GM12873 (cell line): ENCODE measurements at regions not wholly inside any gene's neighbourhood (a gene's known extent, or its start where the extent isn't known, plus 50 kb on each side); places are given as distances from the start of the nearest gene placed in this dataset.

ENCODE experiments used
- TF ChIP-seq, protein P1 (sequence below): IDR thresholded peaks from 2 replicates; pipeline ENCODE4 v1.5.1; 2012; ENCODE audit warnings: low read depth, mild to moderate bottlenecking, moderate library complexity, low read length, control low read depth; ENCODE audit not compliant: insufficient read depth; ENCODE audit errors: missing control alignments

DNA sequence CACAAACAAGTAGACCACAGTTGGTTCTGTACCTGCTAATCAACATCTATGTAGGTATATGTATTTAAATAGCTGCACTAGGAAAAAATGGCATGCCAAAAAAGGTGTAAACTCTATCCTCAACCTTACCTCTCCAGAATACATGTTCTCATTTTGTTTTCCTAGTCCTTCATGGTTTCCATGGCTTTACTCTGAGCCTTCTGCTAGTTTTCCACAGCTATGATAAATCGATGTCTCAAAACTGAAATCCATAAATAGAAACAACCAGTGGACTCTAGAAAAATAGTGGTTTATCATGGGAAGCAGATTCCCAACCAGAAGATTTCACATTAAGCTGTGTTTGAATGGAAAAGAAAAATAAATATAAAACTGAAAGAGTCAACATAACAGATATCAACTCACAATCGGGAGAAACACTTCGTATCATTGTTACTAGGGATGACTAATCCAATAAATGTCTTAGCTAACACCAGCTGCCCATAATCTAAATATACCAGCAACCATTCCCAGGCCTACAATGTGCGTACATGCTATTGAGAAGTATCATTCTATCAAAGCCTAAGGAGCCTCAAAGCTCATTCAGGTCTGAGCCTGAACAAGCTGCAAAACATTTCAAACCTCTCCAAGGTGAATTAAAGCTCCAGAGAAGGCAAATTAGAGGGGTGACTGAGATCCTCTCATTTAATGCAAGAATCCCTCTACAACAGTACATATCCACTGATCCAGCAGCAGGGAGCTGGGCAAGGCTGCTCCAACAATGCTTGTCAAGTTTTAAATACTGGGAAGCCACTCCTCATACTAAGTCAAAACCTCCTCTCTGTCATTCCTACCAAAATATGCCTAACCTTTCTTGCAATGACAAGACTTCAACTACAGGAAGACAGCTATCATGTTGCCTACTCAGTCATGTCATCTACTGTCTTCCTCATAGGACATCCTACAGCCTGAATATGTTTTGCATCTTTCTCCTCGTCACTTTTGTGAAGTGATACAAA lies 90.2 kb downstream of the KCTD12 start:
- TF ChIP-seq, protein P1, sequence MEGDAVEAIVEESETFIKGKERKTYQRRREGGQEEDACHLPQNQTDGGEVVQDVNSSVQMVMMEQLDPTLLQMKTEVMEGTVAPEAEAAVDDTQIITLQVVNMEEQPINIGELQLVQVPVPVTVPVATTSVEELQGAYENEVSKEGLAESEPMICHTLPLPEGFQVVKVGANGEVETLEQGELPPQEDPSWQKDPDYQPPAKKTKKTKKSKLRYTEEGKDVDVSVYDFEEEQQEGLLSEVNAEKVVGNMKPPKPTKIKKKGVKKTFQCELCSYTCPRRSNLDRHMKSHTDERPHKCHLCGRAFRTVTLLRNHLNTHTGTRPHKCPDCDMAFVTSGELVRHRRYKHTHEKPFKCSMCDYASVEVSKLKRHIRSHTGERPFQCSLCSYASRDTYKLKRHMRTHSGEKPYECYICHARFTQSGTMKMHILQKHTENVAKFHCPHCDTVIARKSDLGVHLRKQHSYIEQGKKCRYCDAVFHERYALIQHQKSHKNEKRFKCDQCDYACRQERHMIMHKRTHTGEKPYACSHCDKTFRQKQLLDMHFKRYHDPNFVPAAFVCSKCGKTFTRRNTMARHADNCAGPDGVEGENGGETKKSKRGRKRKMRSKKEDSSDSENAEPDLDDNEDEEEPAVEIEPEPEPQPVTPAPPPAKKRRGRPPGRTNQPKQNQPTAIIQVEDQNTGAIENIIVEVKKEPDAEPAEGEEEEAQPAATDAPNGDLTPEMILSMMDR, result no peak

DNA sequence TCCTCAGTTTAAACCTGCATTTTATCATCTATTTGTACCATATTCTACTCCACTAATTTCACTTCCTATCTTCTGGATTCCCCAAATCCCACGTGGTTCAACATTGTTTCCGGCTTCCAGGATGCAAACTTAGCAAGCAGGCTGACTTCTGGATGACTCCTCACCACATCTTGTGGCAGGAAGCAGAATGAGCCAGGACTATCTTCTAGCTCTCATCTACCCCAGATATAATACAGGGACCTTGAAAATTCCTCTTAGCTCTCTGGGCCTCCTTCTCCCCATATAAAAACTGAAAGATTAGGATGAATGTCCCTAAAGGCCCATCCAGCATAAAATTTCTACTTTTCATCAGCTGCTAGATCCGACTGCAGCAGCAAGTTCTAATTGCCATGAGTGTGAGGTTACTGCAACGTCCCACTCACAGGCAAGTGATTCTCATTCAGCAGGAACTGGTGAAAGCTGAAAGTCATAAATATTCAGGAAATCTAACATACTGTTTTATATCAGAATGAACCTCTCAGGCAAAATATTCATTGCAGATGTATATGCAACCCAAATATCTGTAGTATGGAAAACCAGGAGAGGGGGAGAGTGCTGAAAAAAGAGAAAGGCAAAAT lies 93.4 kb downstream of the KCTD12 start:
- TF ChIP-seq, protein P1, result no peak

DNA sequence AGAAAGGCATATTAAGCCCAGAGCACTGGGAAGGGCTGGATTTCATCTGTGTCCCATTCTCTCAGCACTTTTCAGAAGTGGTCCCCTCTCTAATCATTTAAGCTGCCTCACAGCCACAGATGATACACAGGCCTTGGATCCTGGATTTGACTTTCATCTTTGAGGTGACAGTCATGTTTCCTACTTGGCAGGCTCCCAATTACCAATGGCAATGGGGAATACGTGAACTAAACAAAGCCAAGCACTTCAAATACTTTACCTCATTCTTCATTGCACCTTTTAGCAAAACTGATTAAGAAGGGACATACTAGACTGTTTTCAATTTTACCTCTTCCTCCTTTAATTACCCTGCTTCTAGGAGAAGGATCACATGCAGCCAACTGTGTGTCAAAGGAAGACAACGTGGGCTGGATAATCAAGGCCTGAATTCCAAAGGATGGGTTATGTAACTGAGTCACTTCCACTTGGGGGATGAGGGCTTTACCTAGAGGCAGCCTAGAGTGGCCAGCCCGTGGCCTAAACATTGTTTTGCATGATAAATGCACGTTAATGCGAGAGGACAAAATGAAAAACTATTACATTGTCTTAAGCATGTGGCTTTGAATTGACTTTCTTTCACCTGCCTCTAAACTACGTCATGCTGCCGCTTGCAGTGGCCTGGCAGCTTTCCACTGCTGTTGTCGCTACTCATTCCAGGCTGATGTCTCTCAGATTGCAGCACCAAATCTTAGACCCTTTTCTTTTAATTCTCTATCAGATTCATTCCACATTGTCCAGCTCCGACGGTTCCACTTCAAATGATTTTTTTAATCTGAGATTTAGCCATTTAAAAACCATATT lies 95.0 kb downstream of the KCTD12 start:
- TF ChIP-seq, protein P1, result no peak

DNA sequence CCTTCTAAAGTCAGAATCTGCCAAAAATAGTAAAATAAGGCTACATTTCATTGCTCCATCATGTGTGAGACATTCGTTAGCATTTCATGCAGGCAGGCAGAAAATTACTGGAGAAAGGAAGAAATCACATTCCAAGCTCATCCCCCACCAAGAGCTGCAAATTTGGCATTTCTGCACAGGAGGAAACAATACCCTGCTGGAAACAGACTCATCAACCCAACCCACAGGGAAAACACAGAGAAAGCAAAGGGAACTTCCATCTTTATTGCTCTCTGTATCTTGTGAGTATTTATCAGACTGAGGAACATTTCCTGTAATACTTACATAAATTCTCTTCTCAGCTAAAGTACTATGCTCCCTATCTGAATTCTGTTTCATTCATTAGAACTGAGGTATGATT lies 95.7 kb downstream of the KCTD12 start:
- TF ChIP-seq, protein P1, result no peak

DNA sequence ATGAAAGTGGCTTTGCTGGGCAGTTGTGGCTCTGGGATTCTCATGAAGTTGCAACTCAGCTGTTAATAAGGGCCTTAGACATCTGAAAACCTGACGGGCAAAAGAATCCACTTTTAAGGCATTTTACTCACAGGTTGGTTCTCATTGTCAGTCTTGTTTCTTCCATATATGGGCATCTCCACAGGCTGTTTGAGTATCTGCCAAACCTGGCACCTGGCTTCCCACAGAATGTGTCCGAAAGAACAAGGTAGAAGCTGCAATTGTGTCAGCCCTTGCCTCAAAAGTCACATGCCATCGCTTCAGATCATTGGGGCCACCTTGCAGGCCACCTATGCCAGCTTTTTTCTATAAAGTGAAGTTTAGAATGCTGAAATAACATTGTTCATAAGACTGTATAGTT lies 102.4 kb downstream of the KCTD12 start:
- TF ChIP-seq, protein P1, result no peak

DNA sequence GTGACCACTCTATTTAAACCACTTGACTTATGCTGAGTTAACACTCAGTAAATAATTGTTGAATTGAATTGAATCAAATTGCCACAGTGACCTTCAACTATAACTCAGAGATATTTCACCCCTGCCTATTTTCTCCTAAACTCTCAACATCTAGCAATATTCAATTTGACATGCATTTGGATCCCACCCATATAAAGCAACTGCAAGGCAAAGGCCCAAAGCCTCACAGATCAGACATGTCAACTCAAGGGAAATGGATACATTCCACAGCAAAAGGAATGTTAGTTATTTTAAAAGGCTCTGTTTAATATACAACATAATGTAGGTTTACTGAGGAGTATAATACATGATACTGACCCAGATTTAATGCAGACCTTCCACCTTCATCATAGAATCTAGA lies 107.4 kb downstream of the KCTD12 start:
- TF ChIP-seq, protein P1, result no peak

DNA sequence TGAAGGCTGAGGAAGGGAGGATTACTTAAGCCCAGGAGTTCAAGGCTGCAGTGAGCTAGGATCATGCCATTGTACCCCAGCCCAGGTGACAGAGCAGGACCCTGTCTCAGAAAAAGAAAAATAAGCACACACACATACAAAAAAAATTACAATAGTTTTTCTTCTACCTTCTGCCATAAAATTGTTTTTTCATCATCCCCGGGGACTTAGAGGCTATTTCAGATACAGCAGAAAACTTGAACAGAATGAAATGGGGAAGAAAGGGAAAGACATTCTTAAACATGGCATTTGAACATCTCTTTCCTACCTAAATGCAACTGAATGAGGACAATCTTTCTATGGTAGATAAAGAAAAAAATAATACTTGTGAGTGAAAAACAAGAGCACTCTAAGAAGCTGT lies 109.1 kb downstream of the KCTD12 start:
- TF ChIP-seq, protein P1, result no peak
